ENCODE measurements at regions not wholly inside any gene's neighbourhood (a gene's known extent, or its start where the extent isn't known, plus 50 kb on each side); places are given as distances from the start of the nearest gene placed in this dataset.
A peak's percentile ranks its signal among the peaks of the same experiment; 100 is the strongest.
"Not testable (repeated sequence)": the region's sequence is repeated elsewhere in the genome, so short reads cannot be mapped to it uniquely, and the experiment has no call there.

- no peaks in the 10 kb centered on the region for H3K36me3 ChIP-seq (replicated peaks in 1 of 2)
- no peak overlapping the region for H3K27ac ChIP-seq
- TF ChIP-seq POLR2A (IDR thresholded peaks at IDR 0.05): no peak
- no peak for TF ChIP-seq CTCF (IDR thresholded peaks at IDR 0.05)
- H3K4me3 ChIP-seq: no peak overlapping the region
- DNase-seq: no peak
- no peaks in the 10 kb centered on the region for H3K4me1 ChIP-seq (replicated peaks in 1 of 2)
- H3K9me3 ChIP-seq (replicated peaks in 1 of 3): no peaks in the 10 kb centered on the region
- 45 to 53% (median 49%) methylated on average over 3 of the region's 3 CpGs for WGBS, 4 donors
- H3K27me3 ChIP-seq: no peaks in the 10 kb centered on the region
- intact Hi-C loops (cut with DNase I): no loop called here
Observed at GRCh38 chr3:137148406-137148805, 190.6 kb downstream of the IL20RB start.

- Histone ChIP-seq H3K4me1 (replicated peaks in 1 of 2) (no peaks in the 10 kb centered on the region), H3K4me3 (no peak overlapping the region), H3K27ac (no peak overlapping the region), H3K36me3 (replicated peaks in 1 of 2) (no peaks in the 10 kb centered on the region), H3K27me3 (no peaks in the 10 kb centered on the region), H3K9me3 (replicated peaks in 1 of 3) (no peaks in the 10 kb centered on the region)
- DNase-seq: no peak
- intact Hi-C loops (cut with DNase I): no loop called here
- TF ChIP-seq CTCF (IDR thresholded peaks at IDR 0.05): no peak
- TF ChIP-seq POLR2A (IDR thresholded peaks at IDR 0.05): no peak
- WGBS, 4 donors: 10 to 26% (median 20%) methylated on average over 2 of the region's 2 CpGs
Observed at GRCh38 chr3:137148917-137149316, 191.1 kb downstream of the IL20RB start.

- Histone ChIP-seq H3K4me1 (replicated peaks in 1 of 2) (no peaks in the 10 kb centered on the region), H3K9me3 (replicated peaks in 1 of 3) (no peaks in the 10 kb centered on the region), H3K27me3 (no peaks in the 10 kb centered on the region), H3K36me3 (replicated peaks in 1 of 2) (no peaks in the 10 kb centered on the region), H3K27ac (no peak overlapping the region), H3K4me3 (no peak overlapping the region)
- DNase-seq: no peak
- TF ChIP-seq POLR2A (IDR thresholded peaks at IDR 0.05) (no peak), CTCF (IDR thresholded peaks at IDR 0.05) (no peak)
- WGBS, 4 donors: 77 to 84% (median 82%) methylated on average over 5 of the region's 5 CpGs
- intact Hi-C loops (cut with DNase I): no loop called here
Observed at GRCh38 chr3:137150825-137151224, 193.0 kb downstream of the IL20RB start.

- H3K36me3 ChIP-seq (replicated peaks in 1 of 2); intact Hi-C loops (cut with DNase I); H3K4me3 ChIP-seq; DNase-seq; H3K27me3 ChIP-seq; H3K4me1 ChIP-seq (replicated peaks in 1 of 2); H3K27ac ChIP-seq; H3K9me3 ChIP-seq (replicated peaks in 1 of 3): not testable (repeated sequence)
- WGBS, 4 donors: 84 to 89% (median 87%) methylated on average over 5 of the region's 5 CpGs
Observed at GRCh38 chr3:137153046-137153445, 195.3 kb downstream of the IL20RB start.

- DNase-seq: peak in 1 of 7 donors; percentile 69
- Histone ChIP-seq H3K27me3 (no peaks in the 10 kb centered on the region), H3K4me3 (no peak overlapping the region), H3K9me3 (replicated peaks in 1 of 3) (no peaks in the 10 kb centered on the region), H3K4me1 (replicated peaks in 1 of 2) (no peaks in the 10 kb centered on the region), H3K27ac (peak overlapping the region in 1 of 5 donors; percentile 56), H3K36me3 (replicated peaks in 1 of 2) (no peaks in the 10 kb centered on the region)
- intact Hi-C loops (cut with DNase I): no loop called here
- 37 to 46% (median 45%) methylated on average over 6 of the region's 6 CpGs for WGBS, 4 donors
- TF ChIP-seq CTCF (IDR thresholded peaks at IDR 0.05) (no peak), POLR2A (IDR thresholded peaks at IDR 0.05) (no peak)
Observed at GRCh38 chr3:137163241-137163871, 205.6 kb downstream of the IL20RB start.
